ENCODE measurements at regions not wholly inside any gene's neighbourhood (a gene's known extent, or its start where the extent isn't known, plus 50 kb on each side); places are given as distances from the start of the nearest gene placed in this dataset.

DNA sequence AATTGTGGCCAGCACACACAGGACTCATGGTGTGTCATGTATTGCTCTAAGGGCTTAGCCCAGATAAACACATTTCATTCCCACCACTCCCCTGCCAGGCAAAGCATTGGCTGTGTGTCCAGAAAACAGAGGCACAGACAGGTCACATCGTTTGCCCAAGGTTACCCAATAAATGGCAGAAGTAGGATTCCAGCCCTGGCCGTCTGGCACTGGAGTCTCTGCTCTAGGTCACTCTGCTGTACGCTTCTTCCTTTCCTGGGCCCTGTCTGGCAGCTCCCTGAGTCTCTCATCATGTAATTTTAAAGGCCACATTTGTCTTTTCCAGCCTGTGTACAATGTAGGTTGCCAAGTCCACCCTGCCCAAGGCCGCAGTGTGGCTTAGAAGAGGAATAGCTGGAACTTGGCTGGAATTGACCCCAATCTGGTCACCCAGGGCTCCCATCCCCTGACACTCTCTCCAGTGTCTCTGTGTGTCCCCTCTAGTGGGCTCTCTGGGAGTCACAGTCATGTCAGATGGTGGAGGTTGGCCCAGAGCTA is 264.5 kb upstream of the TSHZ3 start:
- CTCF ChIA-PET = interaction anchor here (0.8 to 1.4 kb wide), 3 partner anchors 13 to 611 kb away, joined by 3 to 4 read pairs (median 3); no protein-coding TSS in a partner anchor
- WGBS (ENCODE audit: missing lambda C conversion rate) = 16% methylated on average over 4 of the region's 4 CpGs

DNA sequence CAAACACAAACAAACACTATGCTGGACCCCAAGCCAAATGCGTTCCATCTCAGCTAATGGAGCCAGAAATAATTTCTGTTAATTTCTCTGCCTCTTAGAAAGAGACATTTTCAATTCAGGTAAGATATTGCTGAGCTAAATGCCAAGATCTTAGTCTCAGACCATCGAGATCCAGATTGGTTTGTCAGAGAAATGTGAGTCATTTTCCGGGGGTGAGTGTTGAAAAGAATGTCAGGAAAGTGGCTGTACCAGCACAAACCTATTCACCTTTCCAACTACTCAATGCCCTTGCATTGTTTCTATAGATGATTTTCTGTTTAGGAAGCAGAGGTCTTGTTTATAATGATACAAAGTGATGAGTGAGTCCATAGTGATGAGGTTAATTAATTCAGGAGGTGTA is 266.8 kb upstream of the TSHZ3 start:
- DNase-seq (ENCODE audit: low read depth in 1 of 2, low spot score in 1 of 2) = no peak
- CTCF ChIA-PET = interaction anchor here (1.4 kb wide), 1 partner anchor 19 kb away, joined by 5 read pairs; no protein-coding TSS in a partner anchor
- H3K4me3 ChIP-seq = no peak overlapping the region
- 0 out of 3 replicates have a peak, but pooled peaks cover 7% of the 10 kb centered on the region for H3K9me3 ChIP-seq
- TF ChIP-seq FOSB (CRISPR knock-in tag; IDR thresholded peaks at IDR 0.05) = no peak
- no peak for TF ChIP-seq NR3C1 (IDR thresholded peaks at IDR 0.05)
- POLR2A ChIA-PET = no interaction called here
- H3K4me2 ChIP-seq = no peak overlapping the region
- WGBS (ENCODE audit: missing lambda C conversion rate) = 9% methylated on average over 3 of the region's 3 CpGs
- no peak for ATAC-seq
- H3K27ac ChIP-seq = no peak overlapping the region
- no peaks in the 10 kb centered on the region for H3K4me1 ChIP-seq
- no peak for FAIRE-seq

More for the DNA sequence above, 264.5 kb upstream of the TSHZ3 start:
- no peak overlapping the region for H3K27ac ChIP-seq
- ATAC-seq (peak in 1 of 2 experiments; percentile 42; a peak in 2 of 6 replicates), FAIRE-seq (no peak), DNase-seq (ENCODE audit: low read depth in 1 of 2, low spot score in 1 of 2) (no peak)
- H3K4me1 ChIP-seq = no peaks in the 10 kb centered on the region
- 0 out of 3 replicates have a peak, but pooled peaks cover 7% of the 10 kb centered on the region for H3K9me3 ChIP-seq
- no peak overlapping the region for H3K4me2 ChIP-seq
- no peak for TF ChIP-seq NPAS2 (CRISPR knock-in tag; IDR thresholded peaks at IDR 0.05; ENCODE audit: borderline replicate concordance)
- no peak for TF ChIP-seq GATA3 (IDR thresholded peaks at IDR 0.05; ENCODE audit: borderline replicate concordance)
- TF ChIP-seq CBX8 (IDR thresholded peaks at IDR 0.05) = no peak
- no peak overlapping the region for H3K4me3 ChIP-seq
- POLR2A ChIA-PET = no interaction called here

DNA sequence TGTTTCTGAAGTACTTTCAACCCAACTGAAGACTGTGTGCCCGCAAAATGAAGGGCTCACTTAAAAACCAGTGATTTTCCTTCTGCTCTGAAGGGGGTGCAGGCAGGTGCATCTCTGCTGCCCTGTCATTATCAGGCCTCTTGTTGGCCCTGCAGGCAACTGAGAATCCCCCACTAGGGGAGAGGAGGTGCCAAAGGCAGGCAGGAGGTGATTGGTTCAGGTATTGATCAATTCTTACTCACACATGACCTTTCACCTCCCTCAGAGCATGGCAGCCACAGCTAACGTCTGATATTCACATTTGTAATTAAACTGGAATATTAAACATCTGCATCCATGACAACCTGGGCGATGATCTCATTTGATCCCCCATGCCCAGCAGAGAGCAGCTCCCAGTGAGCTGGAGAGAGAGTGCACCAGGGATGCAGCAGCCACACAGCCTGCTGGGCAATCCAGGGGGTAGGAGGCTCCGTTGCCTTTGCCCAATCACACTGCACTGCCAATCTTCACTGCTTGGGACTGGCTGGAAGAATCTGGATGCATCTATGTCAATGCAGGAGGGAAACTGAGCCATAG is 267.9 kb upstream of the TSHZ3 start:
- ATAC-seq (no peak), DNase-seq (ENCODE audit: low read depth in 1 of 2, low spot score in 1 of 2) (no peak), FAIRE-seq (no peak)
- no peak overlapping the region for H3K4me3 ChIP-seq
- H3K4me2 ChIP-seq = no peak overlapping the region
- ChIA-PET POLR2A (no interaction called here), CTCF (interaction anchor here (1.4 kb wide), 1 partner anchor 18 kb away, joined by 5 read pairs; no protein-coding TSS in a partner anchor)
- TF ChIP-seq ESRRA (IDR thresholded peaks at IDR 0.05; ENCODE audit: borderline replicate concordance, low read length) = no peak
- TF ChIP-seq RCOR1 (IDR thresholded peaks at IDR 0.05; ENCODE audit: low read depth, low read length) = no peak
- TF ChIP-seq SREBF2 (IDR thresholded peaks at IDR 0.05) = no peak
- TF ChIP-seq FOXS1 (CRISPR knock-in tag; IDR thresholded peaks at IDR 0.05) = no peak
- no peak for TF ChIP-seq JUNB (IDR thresholded peaks at IDR 0.05)
- no peak for TF ChIP-seq HDAC2 (IDR thresholded peaks at IDR 0.05)
- TF ChIP-seq KDM1A (IDR thresholded peaks at IDR 0.05; ENCODE audit: low read depth) = no peak
- H3K4me1 ChIP-seq = no peaks in the 10 kb centered on the region
- peaks cover 12% of the 10 kb centered on the region; the same call in 1 of the 3 replicates for H3K9me3 ChIP-seq
- H3K27ac ChIP-seq = no peak overlapping the region
- 0% methylated on average over 4 of the region's 4 CpGs for WGBS (ENCODE audit: missing lambda C conversion rate)

DNA sequence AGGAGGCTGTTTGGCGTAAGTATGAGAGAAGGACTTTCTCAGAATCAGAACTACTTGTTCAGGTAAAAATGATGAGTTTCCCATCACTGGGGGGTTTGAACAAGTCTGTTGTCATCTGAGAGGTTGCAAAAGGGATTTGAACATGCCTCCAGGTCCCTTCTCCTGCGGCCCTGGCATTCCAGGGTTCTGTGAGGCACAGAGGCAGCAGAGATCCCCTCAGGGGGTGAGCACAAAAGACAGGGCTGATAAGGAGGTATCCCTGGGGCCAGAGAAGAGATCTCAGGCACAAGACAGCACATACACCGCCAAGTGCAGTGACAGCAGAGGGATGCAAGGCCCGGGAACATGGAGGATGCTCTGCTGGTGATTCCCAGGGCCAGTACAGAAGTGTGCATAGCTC is 275.8 kb upstream of the TSHZ3 start:
- no peak for DNase-seq (ENCODE audit: low read depth in 1 of 2, low spot score in 1 of 2)
- no peaks in the 10 kb centered on the region for H3K4me1 ChIP-seq
- no peak for ATAC-seq
- TF ChIP-seq FOXS1 (CRISPR knock-in tag; IDR thresholded peaks at IDR 0.05) (no peak), FOSB (CRISPR knock-in tag; IDR thresholded peaks at IDR 0.05) (no peak), NR3C1 (IDR thresholded peaks at IDR 0.05) (no peak), TFCP2L1 (CRISPR knock-in tag; IDR thresholded peaks at IDR 0.05) (no peak), CBX8 (IDR thresholded peaks at IDR 0.05) (no peak)
- TF ChIP-seq, protein P1, sequence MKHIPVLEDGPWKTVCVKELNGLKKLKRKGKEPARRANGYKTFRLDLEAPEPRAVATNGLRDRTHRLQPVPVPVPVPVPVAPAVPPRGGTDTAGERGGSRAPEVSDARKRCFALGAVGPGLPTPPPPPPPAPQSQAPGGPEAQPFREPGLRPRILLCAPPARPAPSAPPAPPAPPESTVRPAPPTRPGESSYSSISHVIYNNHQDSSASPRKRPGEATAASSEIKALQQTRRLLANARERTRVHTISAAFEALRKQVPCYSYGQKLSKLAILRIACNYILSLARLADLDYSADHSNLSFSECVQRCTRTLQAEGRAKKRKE (CRISPR knock-in tag; IDR thresholded peaks at IDR 0.05; ENCODE audit: low read depth) = no peak
- ChIA-PET POLR2A (no interaction called here), CTCF (no interaction called here)
- H3K4me2 ChIP-seq = no peak overlapping the region
- no peak overlapping the region for H3K4me3 ChIP-seq
- peaks cover 9% of the 10 kb centered on the region; the same call in 2 of the 3 replicates for H3K9me3 ChIP-seq
- 2% methylated on average over 4 of the region's 4 CpGs for WGBS (ENCODE audit: missing lambda C conversion rate)
- FAIRE-seq = no peak
- H3K27ac ChIP-seq = no peak overlapping the region

DNA sequence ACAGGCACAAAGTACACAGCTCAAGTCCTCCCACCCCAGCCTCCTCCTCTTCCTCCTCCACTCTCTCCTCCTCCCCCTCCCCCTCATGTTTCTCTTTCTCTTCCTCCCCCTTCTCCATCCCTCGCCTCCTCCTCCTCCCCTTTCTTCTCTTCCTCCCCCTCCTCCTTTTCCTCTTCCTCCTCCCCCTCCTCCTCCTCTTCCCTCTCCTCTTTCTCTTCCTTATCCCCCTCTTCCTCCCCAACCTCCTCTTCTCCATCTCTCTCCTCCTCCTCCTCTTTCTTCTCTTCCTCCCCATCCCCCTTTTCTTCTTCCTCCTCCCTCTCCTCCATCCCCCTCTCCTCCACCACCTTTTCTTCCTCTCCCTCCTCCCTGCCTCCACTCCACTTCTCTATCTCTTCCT is 276.3 kb upstream of the TSHZ3 start:
- Histone ChIP-seq H3K4me2 (no peak overlapping the region), H3K4me3 (no peak overlapping the region), H3K27ac (no peak overlapping the region), H3K4me1 (no peaks in the 10 kb centered on the region), H3K9me3 (peaks cover 9% of the 10 kb centered on the region; the same call in 2 of the 3 replicates)
- 11% methylated on average over 1 of the region's 1 CpG for WGBS (ENCODE audit: missing lambda C conversion rate)
- ChIA-PET CTCF (interaction anchor here (0.6 to 1.5 kb wide), 2 partner anchors 17 to 340 kb away, joined by 4 read pairs; no protein-coding TSS in a partner anchor), POLR2A (no interaction called here)
- no peak for DNase-seq (ENCODE audit: low read depth in 1 of 2, low spot score in 1 of 2)
- ATAC-seq = no peak
- no peak for FAIRE-seq
- no peak for TF ChIP-seq RFX5 (IDR thresholded peaks at IDR 0.05)
- no peak for TF ChIP-seq HDAC2 (IDR thresholded peaks at IDR 0.05)
- TF ChIP-seq, protein P2, sequence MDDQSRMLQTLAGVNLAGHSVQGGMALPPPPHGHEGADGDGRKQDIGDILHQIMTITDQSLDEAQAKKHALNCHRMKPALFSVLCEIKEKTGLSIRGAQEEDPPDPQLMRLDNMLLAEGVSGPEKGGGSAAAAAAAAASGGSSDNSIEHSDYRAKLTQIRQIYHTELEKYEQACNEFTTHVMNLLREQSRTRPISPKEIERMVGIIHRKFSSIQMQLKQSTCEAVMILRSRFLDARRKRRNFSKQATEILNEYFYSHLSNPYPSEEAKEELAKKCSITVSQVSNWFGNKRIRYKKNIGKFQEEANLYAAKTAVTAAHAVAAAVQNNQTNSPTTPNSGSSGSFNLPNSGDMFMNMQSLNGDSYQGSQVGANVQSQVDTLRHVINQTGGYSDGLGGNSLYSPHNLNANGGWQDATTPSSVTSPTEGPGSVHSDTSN (IDR thresholded peaks at IDR 0.05) = no peak
- TF ChIP-seq, protein P3, sequence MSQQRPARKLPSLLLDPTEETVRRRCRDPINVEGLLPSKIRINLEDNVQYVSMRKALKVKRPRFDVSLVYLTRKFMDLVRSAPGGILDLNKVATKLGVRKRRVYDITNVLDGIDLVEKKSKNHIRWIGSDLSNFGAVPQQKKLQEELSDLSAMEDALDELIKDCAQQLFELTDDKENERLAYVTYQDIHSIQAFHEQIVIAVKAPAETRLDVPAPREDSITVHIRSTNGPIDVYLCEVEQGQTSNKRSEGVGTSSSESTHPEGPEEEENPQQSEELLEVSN (IDR thresholded peaks at IDR 0.05; ENCODE audit: borderline replicate concordance, low read depth) = no peak
- no peak for TF ChIP-seq CHD2 (IDR thresholded peaks at IDR 0.05; ENCODE audit: low read length, partially characterized antibody)
- TF ChIP-seq, protein P4, sequence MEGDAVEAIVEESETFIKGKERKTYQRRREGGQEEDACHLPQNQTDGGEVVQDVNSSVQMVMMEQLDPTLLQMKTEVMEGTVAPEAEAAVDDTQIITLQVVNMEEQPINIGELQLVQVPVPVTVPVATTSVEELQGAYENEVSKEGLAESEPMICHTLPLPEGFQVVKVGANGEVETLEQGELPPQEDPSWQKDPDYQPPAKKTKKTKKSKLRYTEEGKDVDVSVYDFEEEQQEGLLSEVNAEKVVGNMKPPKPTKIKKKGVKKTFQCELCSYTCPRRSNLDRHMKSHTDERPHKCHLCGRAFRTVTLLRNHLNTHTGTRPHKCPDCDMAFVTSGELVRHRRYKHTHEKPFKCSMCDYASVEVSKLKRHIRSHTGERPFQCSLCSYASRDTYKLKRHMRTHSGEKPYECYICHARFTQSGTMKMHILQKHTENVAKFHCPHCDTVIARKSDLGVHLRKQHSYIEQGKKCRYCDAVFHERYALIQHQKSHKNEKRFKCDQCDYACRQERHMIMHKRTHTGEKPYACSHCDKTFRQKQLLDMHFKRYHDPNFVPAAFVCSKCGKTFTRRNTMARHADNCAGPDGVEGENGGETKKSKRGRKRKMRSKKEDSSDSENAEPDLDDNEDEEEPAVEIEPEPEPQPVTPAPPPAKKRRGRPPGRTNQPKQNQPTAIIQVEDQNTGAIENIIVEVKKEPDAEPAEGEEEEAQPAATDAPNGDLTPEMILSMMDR (IDR thresholded peaks at IDR 0.05) = no peak
- no peak for TF ChIP-seq POLR2A (IDR thresholded peaks at IDR 0.05; ENCODE audit: low read length)
- TF ChIP-seq, protein P5, sequence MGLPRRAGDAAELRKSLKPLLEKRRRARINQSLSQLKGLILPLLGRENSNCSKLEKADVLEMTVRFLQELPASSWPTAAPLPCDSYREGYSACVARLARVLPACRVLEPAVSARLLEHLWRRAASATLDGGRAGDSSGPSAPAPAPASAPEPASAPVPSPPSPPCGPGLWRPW (IDR thresholded peaks at IDR 0.05) = no peak
- TF ChIP-seq CEBPB (IDR thresholded peaks at IDR 0.05) = no peak
- TF ChIP-seq RCOR1 (IDR thresholded peaks at IDR 0.05; ENCODE audit: low read depth, low read length) = no peak
- no peak for TF ChIP-seq FOXS1 (CRISPR knock-in tag; IDR thresholded peaks at IDR 0.05)
- TF ChIP-seq NFE2L2 (conservative IDR thresholded peaks at IDR 0.05; ENCODE audit: low read length) = no peak

Measured in A549 (cell line).